MCF 10A (cell line): ENCODE measurements at regions not wholly inside any gene's neighbourhood (a gene's known extent, or its start where the extent isn't known, plus 50 kb on each side); places are given as distances from the start of the nearest gene placed in this dataset.

Experiments
- BruUV-seq: library from RNA; stranded (reverse); fragments of 400-500 nt; replicated peaks from 2 replicates; lab custom pipeline; 2021; lab: Mats Ljungman, UMichigan
- CTCF ChIA-PET: fragments of 300-600 bp; sonication (Branson Sonifier 250); formaldehyde crosslinking; extraction: SDS; loops from one replicate; lab custom pipeline; 2021; ENCODE audit warnings: antibody characterized with exemption, inconsistent platforms; lab: Yijun Ruan, JAX
- POLR2A ChIA-PET: fragments of 300-600, 350-650 bp; sonication (Branson Sonifier 250); formaldehyde crosslinking; extraction: SDS; loops from one replicate; lab custom pipeline; 2020; ENCODE audit warnings: antibody characterized with exemption, inconsistent platforms; lab: Yijun Ruan, JAX
- DNase-seq: peaks from one replicate; pipeline ENCODE4 v3.0.0-alpha.2; 2018; ENCODE audit not compliant: unreplicated experiment
- H3K27ac Mint-ChIP-seq: one replicate; pipeline ENCODE4 v1.8.0; 2022; ENCODE audit warnings: mild to moderate bottlenecking, low read depth, mixed read lengths; ENCODE audit not compliant: unreplicated experiment
- H3K27me3 Mint-ChIP-seq: one replicate; pipeline ENCODE4 v1.8.0; 2022; ENCODE audit warnings: mixed read lengths; ENCODE audit not compliant: insufficient read depth, unreplicated experiment
- H3K36me3 Mint-ChIP-seq: one replicate; pipeline ENCODE4 v1.8.0; 2022; ENCODE audit warnings: mild to moderate bottlenecking, moderate library complexity, mixed read lengths; ENCODE audit not compliant: insufficient read depth, unreplicated experiment
- H3K4me1 Mint-ChIP-seq: one replicate; pipeline ENCODE4 v1.8.0; 2022; ENCODE audit warnings: mixed read lengths; ENCODE audit not compliant: insufficient read depth, unreplicated experiment
- H3K4me3 Mint-ChIP-seq: one replicate; pipeline ENCODE4 v1.8.0; 2022; ENCODE audit warnings: mild to moderate bottlenecking, moderate library complexity, mixed read lengths; ENCODE audit not compliant: unreplicated experiment
- H3K9me3 Mint-ChIP-seq: one replicate; pipeline ENCODE4 v1.8.0; 2022; ENCODE audit warnings: mixed read lengths; ENCODE audit not compliant: unreplicated experiment
- intact Hi-C: fragments of 100-400 bp; cut with micrococcal nuclease; formaldehyde crosslinking; loops from 2 replicates; pipeline ENCODE4 v1.14.1; 2022
- TF ChIP-seq, protein P1 (sequence below): fragments of 200-600 bp; IDR thresholded peaks from one replicate; pipeline ENCODE4 v1.8.0; 2022; ENCODE audit warnings: antibody characterized with exemption, mild to moderate bottlenecking; ENCODE audit not compliant: unreplicated experiment

- CTCF ChIA-PET = interaction anchor here (0.6 to 1.2 kb wide), 2 partner anchors 12 to 726 kb away, joined by 3 read pairs; no protein-coding TSS in a partner anchor
- Mint-ChIP-seq H3K27ac (no peak overlapping the region), H3K9me3 (peaks cover 8% of the 10 kb centered on the region), H3K36me3 (no peaks in the 10 kb centered on the region), H3K27me3 (no peaks in the 10 kb centered on the region), H3K4me1 (no peaks in the 10 kb centered on the region), H3K4me3 (no peak overlapping the region)
- POLR2A ChIA-PET = interaction anchor here (0.6 kb wide), 1 partner anchor 17 kb away, joined by 3 read pairs; no protein-coding TSS in a partner anchor
- TF ChIP-seq, protein P1, sequence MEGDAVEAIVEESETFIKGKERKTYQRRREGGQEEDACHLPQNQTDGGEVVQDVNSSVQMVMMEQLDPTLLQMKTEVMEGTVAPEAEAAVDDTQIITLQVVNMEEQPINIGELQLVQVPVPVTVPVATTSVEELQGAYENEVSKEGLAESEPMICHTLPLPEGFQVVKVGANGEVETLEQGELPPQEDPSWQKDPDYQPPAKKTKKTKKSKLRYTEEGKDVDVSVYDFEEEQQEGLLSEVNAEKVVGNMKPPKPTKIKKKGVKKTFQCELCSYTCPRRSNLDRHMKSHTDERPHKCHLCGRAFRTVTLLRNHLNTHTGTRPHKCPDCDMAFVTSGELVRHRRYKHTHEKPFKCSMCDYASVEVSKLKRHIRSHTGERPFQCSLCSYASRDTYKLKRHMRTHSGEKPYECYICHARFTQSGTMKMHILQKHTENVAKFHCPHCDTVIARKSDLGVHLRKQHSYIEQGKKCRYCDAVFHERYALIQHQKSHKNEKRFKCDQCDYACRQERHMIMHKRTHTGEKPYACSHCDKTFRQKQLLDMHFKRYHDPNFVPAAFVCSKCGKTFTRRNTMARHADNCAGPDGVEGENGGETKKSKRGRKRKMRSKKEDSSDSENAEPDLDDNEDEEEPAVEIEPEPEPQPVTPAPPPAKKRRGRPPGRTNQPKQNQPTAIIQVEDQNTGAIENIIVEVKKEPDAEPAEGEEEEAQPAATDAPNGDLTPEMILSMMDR = no peak
- intact Hi-C loops = no loop called here
- BruUV-seq = no TSS peak
- no peak for DNase-seq
Measured at GRCh38 chr7:69166979-69167516, 431.2 kb upstream of the AUTS2 start.

GRCh38 chr7:69169386-69169785 is 428.9 kb upstream of the AUTS2 start:
- no TSS peak for BruUV-seq
- H3K27me3 Mint-ChIP-seq = no peaks in the 10 kb centered on the region
- intact Hi-C loops = no loop called here
- H3K4me1 Mint-ChIP-seq = no peaks in the 10 kb centered on the region
- TF ChIP-seq, protein P1 = no peak
- ChIA-PET CTCF (no interaction called here), POLR2A (no interaction called here)
- H3K27ac Mint-ChIP-seq = no peak overlapping the region
- DNase-seq = no peak
- no peaks in the 10 kb centered on the region for H3K36me3 Mint-ChIP-seq
- peaks cover 23% of the 10 kb centered on the region for H3K9me3 Mint-ChIP-seq
- H3K4me3 Mint-ChIP-seq = no peak overlapping the region

DNA sequence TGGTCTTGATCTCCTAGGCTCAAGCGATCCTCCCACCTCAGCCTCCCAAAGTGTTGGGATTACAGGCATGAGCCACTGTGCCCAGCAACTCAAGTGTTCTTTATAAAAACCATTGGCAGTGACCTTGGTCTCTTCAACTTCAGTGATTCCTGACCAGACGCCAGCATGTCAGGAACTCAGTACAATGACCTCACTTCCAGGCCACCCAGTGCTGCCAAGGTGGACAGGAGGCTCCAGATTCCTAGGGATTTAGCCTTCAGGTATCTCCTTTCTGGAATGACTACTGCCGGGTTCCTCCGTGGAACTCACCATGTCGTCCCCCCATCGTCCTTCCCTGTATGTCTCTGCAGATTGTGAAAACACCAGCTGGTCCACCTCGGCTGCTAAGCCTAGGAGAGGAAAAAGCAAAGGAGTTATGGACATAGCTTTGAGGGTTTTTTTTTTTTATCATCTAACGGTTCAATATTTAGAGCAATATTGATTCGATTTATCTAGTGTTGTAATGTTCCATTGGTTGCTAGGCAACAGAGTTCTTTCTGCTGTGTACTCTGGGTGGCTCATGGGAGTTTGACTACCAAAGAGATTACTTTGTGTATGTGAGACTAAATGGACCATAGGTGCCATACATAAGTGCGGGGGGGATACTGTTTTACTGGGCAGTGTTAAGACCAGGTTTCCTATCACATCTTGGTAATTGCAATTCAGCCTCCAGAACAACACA is 425.8 kb upstream of the AUTS2 start:
- CTCF ChIA-PET = no interaction called here
- Mint-ChIP-seq H3K4me1 (no peaks in the 10 kb centered on the region), H3K36me3 (peaks cover 5% of the 10 kb centered on the region), H3K9me3 (peaks cover 42% of the 10 kb centered on the region), H3K4me3 (no peak overlapping the region), H3K27me3 (no peaks in the 10 kb centered on the region), H3K27ac (no peak overlapping the region)
- POLR2A ChIA-PET = no interaction called here
- intact Hi-C loops = no loop called here
- DNase-seq = no peak
- TF ChIP-seq, protein P1 = no peak
- BruUV-seq = no TSS peak

DNA sequence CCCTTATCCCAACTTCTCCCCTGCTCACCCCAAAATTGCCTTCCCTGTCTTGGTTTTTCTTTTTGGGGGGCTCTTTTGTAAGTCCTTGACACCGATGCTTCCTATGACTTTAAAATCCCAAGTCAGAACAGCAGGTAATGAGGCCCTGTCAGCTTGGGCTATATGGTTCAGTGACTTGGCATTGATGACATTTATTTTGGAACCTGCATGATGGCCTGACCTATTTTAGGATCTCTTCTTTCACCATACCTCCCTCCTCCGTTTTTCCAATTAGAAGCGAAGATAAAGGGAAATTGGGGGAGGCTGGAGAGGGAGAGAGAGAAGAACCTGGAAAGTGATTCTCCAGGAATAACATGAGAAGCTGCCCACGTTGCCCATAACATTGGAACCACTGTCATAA is 424.9 kb upstream of the AUTS2 start:
- ChIA-PET CTCF (no interaction called here), POLR2A (no interaction called here)
- H3K4me3 Mint-ChIP-seq = no peak overlapping the region
- H3K4me1 Mint-ChIP-seq = no peaks in the 10 kb centered on the region
- peaks cover 5% of the 10 kb centered on the region for H3K36me3 Mint-ChIP-seq
- DNase-seq = no peak
- TF ChIP-seq, protein P1 = no peak
- no TSS peak for BruUV-seq
- intact Hi-C loops = no loop called here
- peaks cover 43% of the 10 kb centered on the region for H3K9me3 Mint-ChIP-seq
- H3K27ac Mint-ChIP-seq = no peak overlapping the region
- H3K27me3 Mint-ChIP-seq = no peaks in the 10 kb centered on the region
